Activated gamma-delta T cell treated with Interleukin-2 at 50 U/mL for 16 hours (primary cell): ENCODE measurements at regions not wholly inside any gene's neighbourhood (a gene's known extent, or its start where the extent isn't known, plus 50 kb on each side); places are given as distances from the start of the nearest gene placed in this dataset.

ENCODE experiments used
- DNase-seq: peaks from one replicate; pipeline ENCODE4 v3.0.0-alpha.2; 2020

GRCh38 chr6:141288947-141289346, 843.8 kb upstream of the GJE1 start:
- no peak for DNase-seq

- DNase-seq, result no peak
Measured at GRCh38 chr6:141282263-141282662, 850.5 kb upstream of the GJE1 start.

- DNase-seq, result no peak
Measured at GRCh38 chr6:141269684-141270083, 863.0 kb upstream of the GJE1 start.

- DNase-seq, result no peak
Measured at GRCh38 chr6:141267420-141267819, 865.3 kb upstream of the GJE1 start.

- no peak for DNase-seq
Measured at GRCh38 chr6:141265756-141266623, 866.7 kb upstream of the GJE1 start.

GRCh38 chr6:141264101-141264500, 868.6 kb upstream of the GJE1 start:
- no peak for DNase-seq

- DNase-seq, result no peak
Measured at GRCh38 chr6:141261672-141262060, 871.1 kb upstream of the GJE1 start.

- DNase-seq, result no peak
Measured at GRCh38 chr6:141261016-141261671, 871.6 kb upstream of the GJE1 start.

- no peak for DNase-seq
Measured at GRCh38 chr6:141260627-141261015, 872.1 kb upstream of the GJE1 start.

- no peak for DNase-seq
Measured at GRCh38 chr6:141259807-141260206, 872.9 kb upstream of the GJE1 start.

- no peak for DNase-seq
Measured at GRCh38 chr6:141259091-141259490, 873.6 kb upstream of the GJE1 start.

GRCh38 chr6:141258516-141258915, 874.2 kb upstream of the GJE1 start:
- no peak for DNase-seq

- DNase-seq, result no peak
Measured at GRCh38 chr6:141254336-141254735, 878.4 kb upstream of the GJE1 start.

GRCh38 chr6:141252828-141253608, 879.7 kb upstream of the GJE1 start:
- no peak for DNase-seq

- DNase-seq, result no peak
Measured at GRCh38 chr6:141251286-141251685, 881.4 kb upstream of the GJE1 start.

GRCh38 chr6:141248021-141248799, 884.5 kb upstream of the GJE1 start:
- DNase-seq, result no peak

GRCh38 chr6:141244366-141244765, 888.4 kb upstream of the GJE1 start:
- no peak for DNase-seq

- DNase-seq, result no peak
Measured at GRCh38 chr6:141242957-141243356, 889.8 kb upstream of the GJE1 start.

- no peak for DNase-seq
Measured at GRCh38 chr6:141229296-141229695, 903.4 kb upstream of the GJE1 start.

- DNase-seq, result no peak
Measured at GRCh38 chr6:141218583-141218982, 914.1 kb upstream of the GJE1 start.

GRCh38 chr6:141216726-141217125, 916.0 kb upstream of the GJE1 start:
- no peak for DNase-seq

GRCh38 chr6:141212296-141212695, 920.4 kb upstream of the GJE1 start:
- DNase-seq, result no peak

- DNase-seq, result no peak
Measured at GRCh38 chr6:141211845-141212244, 920.9 kb upstream of the GJE1 start.
